ENCODE measurements at regions not wholly inside any gene's neighbourhood (a gene's known extent, or its start where the extent isn't known, plus 50 kb on each side); places are given as distances from the start of the nearest gene placed in this dataset.

DNA sequence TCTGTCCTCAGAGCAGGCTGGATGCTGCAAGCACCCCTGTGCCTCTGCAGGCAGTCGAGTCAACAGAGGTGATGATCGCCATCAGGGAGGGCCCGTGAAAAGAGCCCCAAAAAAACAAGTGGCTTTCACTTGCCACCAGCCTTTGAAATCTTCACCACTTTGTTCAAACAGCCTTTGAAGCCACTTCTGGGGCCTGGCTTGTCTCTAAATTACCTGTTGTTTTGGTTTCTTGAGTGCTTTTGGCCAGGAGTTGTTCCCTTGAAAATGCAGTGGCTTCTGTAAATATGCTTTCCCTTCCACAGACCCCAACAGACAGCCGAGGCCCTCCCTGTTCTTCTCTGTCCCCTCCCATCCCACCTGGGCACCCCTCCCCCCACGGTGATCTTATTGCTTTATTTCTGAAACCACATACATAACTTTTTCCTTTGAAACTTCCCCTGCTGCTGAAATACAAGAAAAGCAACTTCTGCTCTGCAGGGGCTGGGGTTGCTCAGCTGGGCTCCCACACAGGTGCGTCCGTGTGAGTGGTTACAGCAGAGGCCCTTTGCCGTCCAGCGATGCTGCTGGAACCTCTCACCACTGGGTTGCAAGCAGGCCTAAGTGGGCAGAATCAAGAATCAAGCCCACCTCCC is 283.8 kb upstream of the SHH start:
- H3K4me3 ChIP-seq (replicated peaks; ENCODE audit: insufficient read depth, low read length) = no peak overlapping the region
- no peak overlapping the region for H3K27ac ChIP-seq (replicated peaks)
- no peak for DNase-seq (ENCODE audit: low read depth in 1 of 2, low spot score in 1 of 2)
- TF ChIP-seq, protein P1, sequence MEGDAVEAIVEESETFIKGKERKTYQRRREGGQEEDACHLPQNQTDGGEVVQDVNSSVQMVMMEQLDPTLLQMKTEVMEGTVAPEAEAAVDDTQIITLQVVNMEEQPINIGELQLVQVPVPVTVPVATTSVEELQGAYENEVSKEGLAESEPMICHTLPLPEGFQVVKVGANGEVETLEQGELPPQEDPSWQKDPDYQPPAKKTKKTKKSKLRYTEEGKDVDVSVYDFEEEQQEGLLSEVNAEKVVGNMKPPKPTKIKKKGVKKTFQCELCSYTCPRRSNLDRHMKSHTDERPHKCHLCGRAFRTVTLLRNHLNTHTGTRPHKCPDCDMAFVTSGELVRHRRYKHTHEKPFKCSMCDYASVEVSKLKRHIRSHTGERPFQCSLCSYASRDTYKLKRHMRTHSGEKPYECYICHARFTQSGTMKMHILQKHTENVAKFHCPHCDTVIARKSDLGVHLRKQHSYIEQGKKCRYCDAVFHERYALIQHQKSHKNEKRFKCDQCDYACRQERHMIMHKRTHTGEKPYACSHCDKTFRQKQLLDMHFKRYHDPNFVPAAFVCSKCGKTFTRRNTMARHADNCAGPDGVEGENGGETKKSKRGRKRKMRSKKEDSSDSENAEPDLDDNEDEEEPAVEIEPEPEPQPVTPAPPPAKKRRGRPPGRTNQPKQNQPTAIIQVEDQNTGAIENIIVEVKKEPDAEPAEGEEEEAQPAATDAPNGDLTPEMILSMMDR (IDR thresholded peaks at IDR 0.05; ENCODE audit: insufficient read depth, low read length) = no peak
- TF ChIP-seq POLR2AphosphoS5 (IDR thresholded peaks at IDR 0.05; ENCODE audit: low read depth) = no peak
- TF ChIP-seq GABPA (IDR thresholded peaks at IDR 0.05; ENCODE audit: low read depth) = no peak
- no peak for TF ChIP-seq SPI1 (IDR thresholded peaks at IDR 0.05; ENCODE audit: borderline replicate concordance, low read depth)
- TF ChIP-seq, protein P2, sequence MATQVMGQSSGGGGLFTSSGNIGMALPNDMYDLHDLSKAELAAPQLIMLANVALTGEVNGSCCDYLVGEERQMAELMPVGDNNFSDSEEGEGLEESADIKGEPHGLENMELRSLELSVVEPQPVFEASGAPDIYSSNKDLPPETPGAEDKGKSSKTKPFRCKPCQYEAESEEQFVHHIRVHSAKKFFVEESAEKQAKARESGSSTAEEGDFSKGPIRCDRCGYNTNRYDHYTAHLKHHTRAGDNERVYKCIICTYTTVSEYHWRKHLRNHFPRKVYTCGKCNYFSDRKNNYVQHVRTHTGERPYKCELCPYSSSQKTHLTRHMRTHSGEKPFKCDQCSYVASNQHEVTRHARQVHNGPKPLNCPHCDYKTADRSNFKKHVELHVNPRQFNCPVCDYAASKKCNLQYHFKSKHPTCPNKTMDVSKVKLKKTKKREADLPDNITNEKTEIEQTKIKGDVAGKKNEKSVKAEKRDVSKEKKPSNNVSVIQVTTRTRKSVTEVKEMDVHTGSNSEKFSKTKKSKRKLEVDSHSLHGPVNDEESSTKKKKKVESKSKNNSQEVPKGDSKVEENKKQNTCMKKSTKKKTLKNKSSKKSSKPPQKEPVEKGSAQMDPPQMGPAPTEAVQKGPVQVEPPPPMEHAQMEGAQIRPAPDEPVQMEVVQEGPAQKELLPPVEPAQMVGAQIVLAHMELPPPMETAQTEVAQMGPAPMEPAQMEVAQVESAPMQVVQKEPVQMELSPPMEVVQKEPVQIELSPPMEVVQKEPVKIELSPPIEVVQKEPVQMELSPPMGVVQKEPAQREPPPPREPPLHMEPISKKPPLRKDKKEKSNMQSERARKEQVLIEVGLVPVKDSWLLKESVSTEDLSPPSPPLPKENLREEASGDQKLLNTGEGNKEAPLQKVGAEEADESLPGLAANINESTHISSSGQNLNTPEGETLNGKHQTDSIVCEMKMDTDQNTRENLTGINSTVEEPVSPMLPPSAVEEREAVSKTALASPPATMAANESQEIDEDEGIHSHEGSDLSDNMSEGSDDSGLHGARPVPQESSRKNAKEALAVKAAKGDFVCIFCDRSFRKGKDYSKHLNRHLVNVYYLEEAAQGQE (IDR thresholded peaks at IDR 0.05; ENCODE audit: insufficient replicate concordance, low read depth) = no peak
- no peaks in the 10 kb centered on the region for H3K27me3 ChIP-seq (ENCODE audit: insufficient read depth, poor library complexity, severe bottlenecking)

DNA sequence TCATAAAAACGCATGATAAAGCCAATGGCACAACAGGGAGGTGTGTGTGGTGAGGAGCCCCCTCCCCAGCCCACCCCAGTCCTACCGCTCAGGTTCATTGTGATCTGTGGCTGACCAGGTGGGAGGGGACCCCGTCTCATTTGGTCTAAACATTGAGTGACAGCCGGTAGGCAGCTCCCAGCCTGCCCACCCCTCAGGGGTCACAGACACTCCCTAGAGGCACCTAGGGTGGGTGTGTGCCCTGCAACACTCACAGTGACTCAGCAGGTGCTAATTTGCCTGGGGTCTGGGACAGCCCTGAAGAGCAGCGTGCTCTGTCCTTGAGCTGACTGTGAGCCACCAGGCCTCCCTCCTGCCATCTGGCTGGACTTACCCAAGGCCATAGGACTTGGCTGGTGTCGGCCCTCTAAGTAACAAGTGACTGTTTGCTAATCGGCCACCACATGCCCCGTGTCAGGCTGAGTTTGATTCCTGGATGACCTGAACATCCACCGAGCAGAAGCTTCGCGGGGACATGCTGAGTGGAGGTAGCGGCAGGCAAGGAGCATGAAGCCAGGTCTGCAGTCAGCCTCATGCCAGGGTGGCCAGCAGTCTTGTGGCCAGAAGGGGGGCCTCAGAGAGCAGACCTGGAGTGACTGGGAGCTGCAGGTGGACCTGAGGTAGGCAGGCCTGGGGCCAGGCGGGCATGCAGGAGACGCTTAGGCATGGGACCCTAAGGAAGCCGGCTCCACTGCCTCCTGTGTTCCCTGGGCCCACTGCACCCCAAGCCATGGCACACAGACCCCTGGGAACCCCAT is 282.3 kb upstream of the SHH start:
- no peak for DNase-seq (ENCODE audit: low read depth in 1 of 2, low spot score in 1 of 2)
- Histone ChIP-seq H3K27me3 (ENCODE audit: insufficient read depth, poor library complexity, severe bottlenecking) (no peaks in the 10 kb centered on the region), H3K27ac (replicated peaks) (no peak overlapping the region), H3K4me3 (replicated peaks; ENCODE audit: insufficient read depth, low read length) (no peak overlapping the region)
- TF ChIP-seq, protein P2 (IDR thresholded peaks at IDR 0.05; ENCODE audit: insufficient replicate concordance, low read depth) = no peak
- TF ChIP-seq, protein P1 (IDR thresholded peaks at IDR 0.05; ENCODE audit: insufficient read depth, low read length) = no peak
- TF ChIP-seq POLR2AphosphoS5 (IDR thresholded peaks at IDR 0.05; ENCODE audit: low read depth) = no peak
- no peak for TF ChIP-seq SPI1 (IDR thresholded peaks at IDR 0.05; ENCODE audit: borderline replicate concordance, low read depth)

DNA sequence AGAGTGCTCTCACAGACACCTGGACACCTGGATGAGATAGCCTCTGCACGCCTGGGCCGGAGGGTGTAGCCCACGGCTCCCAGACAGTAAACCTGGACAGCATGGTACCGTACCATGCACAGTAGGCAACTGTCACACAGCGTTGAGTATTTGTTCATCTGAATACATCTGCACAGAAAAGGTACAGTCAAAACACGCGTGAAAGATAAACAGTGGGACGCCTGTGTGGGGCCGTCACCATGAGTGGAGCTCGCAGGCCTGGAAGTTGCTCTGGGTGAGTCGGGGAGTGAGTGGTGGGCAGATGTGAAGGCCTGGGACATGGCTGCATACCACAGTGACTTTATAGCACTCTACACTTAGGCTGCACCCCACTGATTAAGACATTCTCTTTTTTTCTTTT is 280.0 kb upstream of the SHH start:
- TF ChIP-seq GABPA (IDR thresholded peaks at IDR 0.05; ENCODE audit: low read depth) = no peak
- TF ChIP-seq POLR2AphosphoS5 (IDR thresholded peaks at IDR 0.05; ENCODE audit: low read depth) = no peak
- TF ChIP-seq, protein P2 (IDR thresholded peaks at IDR 0.05; ENCODE audit: insufficient replicate concordance, low read depth) = no peak
- TF ChIP-seq, protein P1 (IDR thresholded peaks at IDR 0.05; ENCODE audit: insufficient read depth, low read length) = no peak
- no peak for TF ChIP-seq SPI1 (IDR thresholded peaks at IDR 0.05; ENCODE audit: borderline replicate concordance, low read depth)
- Histone ChIP-seq H3K27ac (replicated peaks) (no peak overlapping the region), H3K27me3 (ENCODE audit: insufficient read depth, poor library complexity, severe bottlenecking) (no peaks in the 10 kb centered on the region), H3K4me3 (replicated peaks; ENCODE audit: insufficient read depth, low read length) (no peak overlapping the region)
- no peak for DNase-seq (ENCODE audit: low read depth in 1 of 2, low spot score in 1 of 2)
